LHCN-M2 (cell line): ENCODE measurements at regions not wholly inside any gene's neighbourhood (a gene's known extent, or its start where the extent isn't known, plus 50 kb on each side); places are given as distances from the start of the nearest gene placed in this dataset.

ENCODE experiments used
- DNase-seq: peaks from one replicate; pipeline ENCODE4 v3.0.0-alpha.2; 2012; ENCODE audit warnings: low read depth

DNA sequence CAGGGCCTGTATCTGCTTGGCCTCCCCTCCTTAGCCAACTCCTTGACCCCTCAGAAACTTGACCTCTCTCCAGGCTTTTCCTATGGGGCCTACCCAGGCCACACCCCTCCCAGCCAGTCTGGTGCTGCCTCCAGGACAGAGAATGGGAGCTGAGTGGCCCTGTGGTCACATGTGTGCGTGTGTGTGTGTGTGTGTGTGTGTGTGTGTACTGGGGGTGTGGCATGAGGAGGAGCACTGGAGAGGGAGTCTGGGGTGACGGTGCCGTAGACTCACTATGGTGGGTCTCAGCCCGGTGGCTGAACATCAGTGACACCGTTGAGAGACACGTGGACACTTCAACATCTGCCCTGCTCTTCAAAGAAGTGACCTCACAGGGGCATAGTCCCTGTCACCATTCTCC is 180.4 kb downstream of the ENGASE start:
- DNase-seq, result no peak

DNA sequence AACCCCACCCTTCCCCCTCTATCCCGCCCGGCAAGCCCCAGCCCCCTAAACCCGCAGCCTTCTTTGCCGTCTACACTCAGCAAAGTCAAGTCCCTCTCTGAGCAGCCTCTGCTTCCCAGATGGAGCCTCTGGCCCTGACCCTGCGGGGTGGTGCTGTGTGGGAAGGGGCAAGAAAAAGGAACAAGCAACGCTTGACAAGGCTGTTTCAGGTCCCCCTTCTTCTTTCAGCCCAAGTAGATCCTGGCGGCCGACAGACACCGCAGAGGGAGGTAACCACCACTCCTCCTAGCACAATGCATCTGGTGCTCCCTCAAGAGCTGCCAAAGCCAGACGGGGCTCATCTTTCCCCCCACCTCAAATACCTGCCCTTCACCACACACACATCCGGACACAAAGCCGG is 178.3 kb downstream of the ENGASE start:
- no peak for DNase-seq

DNA sequence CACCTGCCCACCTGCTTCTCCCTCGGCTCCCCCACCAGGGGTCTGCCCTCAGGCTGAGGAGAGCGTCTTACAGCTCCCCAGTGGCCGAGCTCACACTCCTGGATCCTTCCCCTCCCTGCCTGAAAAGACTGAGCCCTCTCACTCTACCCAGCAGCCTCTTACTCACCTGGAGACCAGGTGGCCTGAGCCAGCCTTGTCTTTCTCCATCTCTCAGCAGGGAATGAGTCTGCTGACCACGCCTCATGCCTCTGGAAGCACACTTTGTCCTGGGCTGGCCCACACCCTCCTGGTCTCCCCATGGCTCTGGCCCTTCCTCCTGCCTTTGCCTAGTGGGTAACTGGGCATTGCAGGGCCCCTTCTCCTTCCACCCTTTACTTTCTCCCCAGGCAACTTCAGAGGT is 177.2 kb downstream of the ENGASE start:
- DNase-seq, result no peak

GRCh38 chr17:79249929-79250521 is 175.4 kb downstream of the ENGASE start:
- no peak for DNase-seq

- DNase-seq, result no peak
Observed at GRCh38 chr17:79248843-79249493, 174.3 kb downstream of the ENGASE start.

DNA sequence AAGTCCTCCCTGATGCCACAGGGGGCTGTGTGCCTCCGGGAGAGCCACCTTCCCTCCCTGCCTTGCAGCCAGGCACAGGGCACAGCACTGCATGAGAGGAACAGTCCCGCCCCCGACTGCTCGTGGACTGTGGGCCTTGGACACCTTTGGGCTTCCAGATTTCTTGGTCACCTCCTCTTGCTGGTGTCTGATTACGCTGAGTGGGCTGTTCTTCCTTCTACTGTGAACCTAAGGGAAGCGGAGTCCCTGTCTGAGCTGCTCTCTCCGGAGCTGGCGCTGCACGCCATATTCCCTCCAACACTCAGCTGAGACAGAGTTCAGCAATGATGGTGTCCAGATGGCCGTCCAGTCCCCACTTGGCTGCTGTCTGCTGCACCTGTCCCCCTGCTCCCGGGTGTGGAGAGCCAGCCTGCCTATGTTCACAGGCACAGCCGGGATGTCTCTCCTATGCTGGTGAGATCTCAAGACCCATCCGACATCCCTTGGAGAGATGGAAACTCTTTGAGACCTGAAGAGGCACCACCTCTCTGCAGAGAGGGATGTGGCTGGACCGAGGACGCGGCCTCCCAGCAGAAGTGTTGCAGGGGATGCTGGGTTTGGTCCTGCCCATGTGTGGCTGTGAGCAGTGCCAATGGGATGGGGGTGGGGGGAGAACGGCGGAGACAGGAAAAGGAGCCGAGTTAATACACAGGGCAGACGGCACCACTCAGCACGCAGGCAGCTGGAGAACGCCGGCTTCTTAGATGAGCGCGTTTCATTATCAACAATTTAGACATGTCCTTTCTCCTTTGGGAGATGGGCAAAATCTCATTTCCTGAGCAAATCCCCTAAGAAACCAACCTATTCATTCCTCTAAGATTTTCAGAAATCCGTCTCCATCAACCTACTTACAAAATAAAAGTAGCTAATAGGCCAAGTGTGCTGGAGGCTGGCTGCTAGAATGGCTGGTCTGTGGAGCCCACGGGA is 171.9 kb downstream of the ENGASE start:
- DNase-seq, result no peak

- no peak for DNase-seq
Observed at GRCh38 chr17:79244665-79245064, 170.0 kb downstream of the ENGASE start.

- no peak for DNase-seq
Observed at GRCh38 chr17:79243996-79244395, 169.4 kb downstream of the ENGASE start.

DNA sequence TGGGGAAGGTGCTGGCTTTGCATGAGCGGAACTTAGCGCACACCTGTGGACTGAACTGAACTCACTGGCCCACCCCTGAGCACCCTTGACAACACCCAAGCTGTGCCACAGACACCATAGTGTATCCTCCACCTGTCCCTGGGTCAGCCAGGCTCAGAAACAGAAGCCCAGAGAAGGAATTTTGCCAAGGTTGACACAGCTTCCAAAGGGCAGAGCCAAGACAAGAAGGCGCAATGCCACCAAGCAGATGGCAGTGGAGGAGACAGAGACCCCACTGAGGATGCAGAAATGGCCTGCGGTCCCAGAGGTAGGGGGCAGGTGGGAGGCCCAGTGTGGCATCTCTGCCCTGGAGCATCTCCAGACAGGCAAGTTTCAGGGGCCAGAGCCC is 169.0 kb downstream of the ENGASE start:
- no peak for DNase-seq

DNA sequence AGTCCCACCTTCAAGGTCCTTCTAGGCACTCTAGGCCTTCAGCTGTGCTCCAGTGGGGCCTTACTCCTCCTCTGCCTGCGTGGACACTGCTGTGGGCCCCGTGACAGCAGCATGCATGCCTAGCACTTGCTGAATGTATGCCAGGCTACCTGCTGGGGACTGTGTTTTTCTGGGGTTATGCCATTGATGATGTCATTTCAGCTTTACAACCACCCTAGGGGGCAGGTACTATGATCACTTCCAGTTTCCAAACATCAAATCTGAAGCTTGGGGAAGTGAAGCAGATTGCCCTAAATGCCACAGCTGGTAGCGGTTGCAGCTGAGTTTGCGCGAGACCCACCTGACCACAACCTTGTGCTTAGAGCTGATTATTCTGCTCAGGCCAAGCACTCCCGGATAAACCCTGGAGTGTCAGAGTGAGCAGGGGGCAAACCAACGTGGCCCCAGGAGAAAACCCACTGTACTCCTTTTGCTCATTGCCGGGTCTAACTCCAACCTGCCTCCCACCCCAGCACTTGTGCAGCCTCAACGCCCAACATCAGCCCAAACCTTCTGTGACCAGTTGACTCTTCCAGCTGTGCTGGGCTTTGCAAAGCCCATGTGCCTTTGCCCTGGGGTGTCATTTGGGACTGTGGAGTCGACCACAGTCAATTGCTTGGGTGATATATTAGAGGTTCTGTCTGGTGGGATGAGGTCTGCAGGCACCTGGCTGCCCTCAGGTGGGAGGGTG is 168.4 kb downstream of the ENGASE start:
- DNase-seq, result no peak

DNA sequence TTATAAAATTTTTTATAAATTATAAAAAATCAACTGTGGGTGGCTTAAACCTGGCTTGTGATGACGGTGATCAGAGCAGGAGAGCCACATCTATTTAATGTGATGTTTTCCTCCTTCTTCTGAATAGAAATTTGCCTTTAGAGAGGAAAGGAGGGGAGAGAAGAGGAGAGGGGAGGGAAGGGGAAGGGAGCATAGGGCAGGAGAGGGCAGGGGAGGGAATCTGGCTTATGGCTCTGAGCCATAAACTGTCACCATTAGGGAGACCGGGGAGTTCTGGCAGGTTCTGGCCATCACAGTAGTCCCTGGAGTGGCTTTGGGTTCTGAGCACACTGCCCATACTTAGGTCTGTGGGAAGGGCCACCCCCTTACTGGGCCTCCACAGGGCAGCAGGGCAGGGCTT is 167.8 kb downstream of the ENGASE start:
- DNase-seq, result no peak

GRCh38 chr17:79241616-79242015 is 167.0 kb downstream of the ENGASE start:
- no peak for DNase-seq

DNA sequence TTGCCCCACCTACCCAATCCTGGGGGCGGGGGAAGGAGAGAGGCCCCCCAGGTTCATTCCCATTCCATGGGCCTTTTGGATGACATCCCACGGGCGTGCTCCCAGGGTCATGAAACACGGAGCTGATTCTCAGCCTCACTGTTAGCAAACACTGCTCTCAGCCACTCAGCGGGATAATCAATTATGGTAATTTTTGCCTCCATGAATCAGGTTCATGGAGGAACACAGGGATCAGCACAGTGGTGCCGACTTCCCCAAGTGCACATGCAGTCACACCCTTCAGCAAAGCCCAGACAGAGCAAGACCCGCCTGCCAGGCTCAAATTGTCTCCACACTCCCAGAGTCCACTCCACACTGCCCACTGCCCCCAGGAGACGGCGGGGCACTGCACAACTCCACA is 164.6 kb downstream of the ENGASE start:
- no peak for DNase-seq

- DNase-seq, result no peak
Observed at GRCh38 chr17:79237448-79238053, 162.9 kb downstream of the ENGASE start.

DNA sequence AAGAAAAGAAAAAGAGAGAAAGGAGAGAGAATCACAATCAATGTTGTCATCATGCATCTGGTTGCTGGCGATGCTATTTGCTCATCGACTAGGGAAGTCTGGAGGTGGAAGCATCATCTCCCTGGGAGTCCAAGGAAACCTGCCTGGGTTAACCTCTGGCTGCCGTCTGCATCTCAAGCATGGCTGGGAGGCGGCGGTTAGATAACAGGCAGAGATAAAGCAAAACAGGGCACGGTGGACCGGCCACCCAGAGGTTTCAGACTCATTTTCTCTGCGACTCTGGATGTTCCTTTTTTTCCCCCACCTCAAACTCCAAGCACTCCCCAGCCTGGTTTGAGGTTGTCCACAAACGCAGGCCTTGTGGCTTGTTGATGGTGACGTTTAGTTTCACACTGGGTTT is 161.2 kb downstream of the ENGASE start:
- DNase-seq, result no peak

GRCh38 chr17:79233916-79234551 is 159.4 kb downstream of the ENGASE start:
- no peak for DNase-seq

- DNase-seq, result no peak
Observed at GRCh38 chr17:79232957-79233356, 158.3 kb downstream of the ENGASE start.

DNA sequence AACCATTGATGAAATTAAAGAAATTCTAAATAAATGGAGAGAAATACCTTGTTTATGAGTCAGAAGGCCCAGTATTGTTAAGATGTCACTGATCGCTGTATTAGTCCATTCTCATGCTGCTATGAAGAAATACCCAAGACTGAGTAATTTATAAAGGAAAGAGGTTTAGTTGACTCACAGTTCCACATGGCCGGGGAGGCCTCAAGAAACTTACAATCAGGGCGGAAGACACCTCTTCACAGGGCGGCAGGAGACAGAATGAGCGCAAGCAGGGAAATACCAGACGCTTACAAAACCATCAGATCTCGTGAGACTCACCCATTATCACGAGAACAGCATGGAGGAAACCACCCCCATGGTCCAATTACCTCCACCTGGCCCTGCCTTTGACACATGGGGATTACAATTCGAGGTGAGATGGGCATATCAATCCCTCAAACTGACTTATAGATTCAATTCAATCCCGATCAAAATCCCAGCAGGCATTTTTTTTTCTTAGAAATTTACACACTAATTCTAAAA is 157.2 kb downstream of the ENGASE start:
- DNase-seq, result peak; percentile 14

DNA sequence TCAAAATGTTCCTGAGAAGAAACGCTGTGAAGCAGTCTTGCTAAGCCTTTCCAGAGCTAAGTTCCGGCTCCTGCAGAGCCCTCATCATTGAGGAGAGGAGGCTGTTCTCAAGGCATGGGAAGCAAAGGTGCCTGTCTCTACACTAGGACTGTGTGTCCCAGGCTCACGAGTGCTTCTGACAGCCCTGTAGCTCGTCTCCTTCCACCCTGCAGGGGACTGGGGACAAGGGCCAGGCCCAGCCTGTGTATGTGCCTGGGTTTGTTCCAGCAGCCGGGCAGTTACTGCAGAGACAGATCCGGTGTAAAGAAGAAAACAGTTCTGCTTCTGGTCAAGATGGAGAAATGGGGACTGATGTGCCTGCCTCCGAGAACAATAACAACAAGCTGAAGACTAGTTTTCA is 156.0 kb downstream of the ENGASE start:
- DNase-seq, result no peak

DNA sequence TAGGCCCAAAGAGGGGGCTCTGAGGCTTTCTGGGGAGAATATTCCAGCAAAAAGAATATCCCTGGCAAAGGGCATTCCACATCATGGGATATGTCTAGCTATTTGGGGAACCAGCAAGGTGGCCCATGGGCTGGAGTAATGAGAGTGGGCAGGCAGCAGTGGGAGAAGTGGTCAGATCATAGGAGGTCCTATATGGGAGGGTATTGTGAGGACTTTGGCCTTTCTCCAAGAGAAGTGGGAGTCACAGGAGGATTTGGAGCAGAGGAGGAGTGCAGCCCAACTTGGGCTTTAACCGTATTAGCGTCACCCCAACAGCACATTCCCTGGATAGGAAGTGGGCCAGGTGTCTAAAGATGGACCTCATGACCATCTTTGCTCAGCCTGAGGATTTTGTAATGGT is 151.4 kb downstream of the ENGASE start:
- DNase-seq, result no peak

- no peak for DNase-seq
Observed at GRCh38 chr17:79224903-79225302, 150.3 kb downstream of the ENGASE start.
